VCaP (cell line): ENCODE measurements at regions not wholly inside any gene's neighbourhood (a gene's known extent, or its start where the extent isn't known, plus 50 kb on each side); places are given as distances from the start of the nearest gene placed in this dataset.

Source experiments
- H3K27ac ChIP-seq: fragments of 450-650 bp; 2 replicates; pipeline ENCODE4 v1.5.1; 2017
- TF ChIP-seq, protein P1 (sequence below): fragments of 450-650 bp; conservative IDR thresholded peaks from 2 replicates; pipeline ENCODE4 v1.5.1; 2017; ENCODE audit warnings: mild to moderate bottlenecking, moderate library complexity

DNA sequence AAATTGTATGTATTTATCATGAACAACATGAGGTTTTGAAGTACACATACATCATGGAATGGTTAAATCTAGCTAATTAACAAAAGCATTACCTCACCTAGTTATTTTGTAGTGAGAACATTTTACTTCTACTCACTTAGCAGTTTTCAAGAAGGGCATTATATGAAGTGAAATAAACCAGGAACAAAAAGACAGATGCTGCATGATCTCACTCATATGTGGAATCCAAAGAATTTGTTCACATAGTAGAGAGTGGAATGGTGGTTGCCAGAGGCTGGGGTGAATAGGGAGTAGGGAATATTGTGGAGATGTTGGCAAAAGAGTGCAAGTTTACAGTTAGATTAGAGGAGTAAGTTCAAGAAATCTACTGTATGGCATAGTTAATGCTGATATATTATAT is 292.0 kb downstream of the ASXL3 start:
- TF ChIP-seq, protein P1, sequence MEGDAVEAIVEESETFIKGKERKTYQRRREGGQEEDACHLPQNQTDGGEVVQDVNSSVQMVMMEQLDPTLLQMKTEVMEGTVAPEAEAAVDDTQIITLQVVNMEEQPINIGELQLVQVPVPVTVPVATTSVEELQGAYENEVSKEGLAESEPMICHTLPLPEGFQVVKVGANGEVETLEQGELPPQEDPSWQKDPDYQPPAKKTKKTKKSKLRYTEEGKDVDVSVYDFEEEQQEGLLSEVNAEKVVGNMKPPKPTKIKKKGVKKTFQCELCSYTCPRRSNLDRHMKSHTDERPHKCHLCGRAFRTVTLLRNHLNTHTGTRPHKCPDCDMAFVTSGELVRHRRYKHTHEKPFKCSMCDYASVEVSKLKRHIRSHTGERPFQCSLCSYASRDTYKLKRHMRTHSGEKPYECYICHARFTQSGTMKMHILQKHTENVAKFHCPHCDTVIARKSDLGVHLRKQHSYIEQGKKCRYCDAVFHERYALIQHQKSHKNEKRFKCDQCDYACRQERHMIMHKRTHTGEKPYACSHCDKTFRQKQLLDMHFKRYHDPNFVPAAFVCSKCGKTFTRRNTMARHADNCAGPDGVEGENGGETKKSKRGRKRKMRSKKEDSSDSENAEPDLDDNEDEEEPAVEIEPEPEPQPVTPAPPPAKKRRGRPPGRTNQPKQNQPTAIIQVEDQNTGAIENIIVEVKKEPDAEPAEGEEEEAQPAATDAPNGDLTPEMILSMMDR, result no peak
- H3K27ac ChIP-seq, result no peak overlapping the region

DNA sequence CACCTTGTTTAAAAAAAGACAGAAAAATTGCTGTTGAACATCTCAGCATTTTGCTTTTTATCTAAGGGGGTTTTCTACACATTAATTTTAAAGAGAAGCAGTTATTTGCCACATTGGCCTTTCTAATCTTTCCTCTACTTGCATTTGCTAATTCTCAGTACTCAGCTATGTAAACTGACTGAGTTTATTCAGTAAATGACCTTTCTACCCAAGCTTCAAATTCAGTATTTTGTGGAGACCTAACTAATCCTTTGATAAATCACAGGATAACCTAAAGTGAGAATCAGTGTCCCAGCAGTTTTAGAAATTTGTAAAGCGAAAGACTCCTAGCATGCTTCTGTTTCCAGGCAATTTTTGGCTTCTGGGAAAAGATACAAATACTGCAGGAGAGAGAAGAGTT is 288.4 kb downstream of the ASXL3 start:
- TF ChIP-seq, protein P1, result no peak
- no peak overlapping the region for H3K27ac ChIP-seq

DNA sequence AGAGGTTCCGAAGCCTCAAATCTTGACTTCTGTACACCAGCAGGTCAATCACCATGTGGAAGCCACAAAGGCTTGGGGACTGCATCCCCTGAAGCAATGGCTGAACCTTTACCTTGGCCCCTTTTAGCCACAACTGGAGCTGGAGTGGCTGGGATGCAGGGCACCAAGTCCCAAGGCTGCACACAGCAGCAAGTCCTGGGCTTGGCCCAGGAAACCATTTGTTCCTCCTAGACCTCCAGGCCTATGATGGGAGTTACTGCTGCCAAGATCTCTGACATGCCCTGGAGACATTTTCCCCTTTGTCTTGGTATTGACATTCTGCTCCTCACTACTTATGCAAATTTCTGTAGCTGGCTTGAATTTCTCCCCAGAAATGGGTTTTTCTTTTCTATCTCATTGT is 285.9 kb downstream of the ASXL3 start:
- TF ChIP-seq, protein P1, result no peak
- no peak overlapping the region for H3K27ac ChIP-seq

DNA sequence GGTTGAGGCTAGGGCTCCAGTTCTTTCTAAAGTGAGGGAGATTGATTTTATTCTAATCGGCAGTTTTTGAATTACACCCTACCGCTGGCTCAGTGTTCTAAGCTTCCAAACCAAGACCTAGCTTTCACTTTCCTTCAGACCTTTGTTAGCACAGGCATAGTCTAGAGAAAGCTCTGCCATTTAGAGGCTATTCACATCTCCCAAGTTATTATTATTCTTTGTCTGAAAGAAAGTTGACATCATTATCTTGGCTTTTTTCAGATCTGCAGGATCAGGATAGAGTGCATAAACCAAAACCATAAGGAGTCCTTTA is 276.8 kb downstream of the ASXL3 start:
- TF ChIP-seq, protein P1, result no peak
- no peak overlapping the region for H3K27ac ChIP-seq

DNA sequence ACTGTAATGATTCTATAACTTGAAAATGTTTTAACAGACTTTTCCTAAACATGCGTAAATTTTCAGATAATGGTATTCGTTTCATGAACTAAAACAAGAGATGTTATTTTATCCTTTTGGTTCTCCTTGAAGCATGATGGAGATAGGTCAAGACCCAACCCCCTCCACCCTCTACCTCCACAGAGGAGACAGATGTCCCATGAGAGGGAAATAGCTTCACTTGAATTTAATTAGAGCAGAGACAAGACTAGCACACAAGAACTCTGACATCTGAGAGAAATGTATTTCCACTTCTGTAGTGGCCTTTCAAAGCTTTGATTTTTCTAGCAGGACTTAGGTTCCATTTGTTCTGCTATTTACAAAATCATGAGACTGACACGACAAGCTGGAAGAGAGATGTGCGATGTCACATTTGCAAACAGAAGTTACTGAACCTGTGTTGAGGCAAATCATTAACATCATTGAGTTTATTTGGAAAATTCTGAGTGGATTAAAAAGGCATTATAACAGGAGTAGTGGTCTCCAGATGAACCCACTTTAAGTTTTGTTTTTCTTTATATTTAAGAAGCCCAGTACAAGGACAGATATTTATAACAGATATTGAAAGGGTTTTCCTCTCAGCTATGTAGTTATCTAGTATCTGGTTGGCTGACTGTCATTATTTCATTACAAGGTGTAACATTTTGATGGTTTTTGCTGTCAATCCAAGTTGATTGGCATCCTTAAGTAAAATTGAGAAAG is 276.2 kb downstream of the ASXL3 start:
- TF ChIP-seq, protein P1, result no peak
- no peak overlapping the region for H3K27ac ChIP-seq

DNA sequence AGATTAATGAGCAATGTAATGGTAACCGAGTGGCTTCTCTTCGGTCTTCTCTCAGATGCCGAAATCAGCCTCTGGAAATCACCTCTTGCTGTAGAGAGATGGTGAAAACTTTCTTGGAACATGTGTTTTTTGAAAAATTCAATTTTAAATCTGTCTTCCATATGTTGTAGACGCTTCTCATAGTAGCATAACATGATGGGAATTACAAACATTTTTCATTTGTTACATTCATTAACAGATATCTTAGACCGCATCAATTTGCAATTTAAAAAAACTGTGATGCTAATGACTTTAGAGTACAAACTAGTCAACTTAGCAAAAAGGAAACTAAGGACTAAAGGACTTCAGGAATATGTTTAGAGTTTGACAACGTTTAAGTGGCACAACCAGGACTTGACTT is 275.2 kb downstream of the ASXL3 start:
- TF ChIP-seq, protein P1, result no peak
- H3K27ac ChIP-seq, result no peak overlapping the region

DNA sequence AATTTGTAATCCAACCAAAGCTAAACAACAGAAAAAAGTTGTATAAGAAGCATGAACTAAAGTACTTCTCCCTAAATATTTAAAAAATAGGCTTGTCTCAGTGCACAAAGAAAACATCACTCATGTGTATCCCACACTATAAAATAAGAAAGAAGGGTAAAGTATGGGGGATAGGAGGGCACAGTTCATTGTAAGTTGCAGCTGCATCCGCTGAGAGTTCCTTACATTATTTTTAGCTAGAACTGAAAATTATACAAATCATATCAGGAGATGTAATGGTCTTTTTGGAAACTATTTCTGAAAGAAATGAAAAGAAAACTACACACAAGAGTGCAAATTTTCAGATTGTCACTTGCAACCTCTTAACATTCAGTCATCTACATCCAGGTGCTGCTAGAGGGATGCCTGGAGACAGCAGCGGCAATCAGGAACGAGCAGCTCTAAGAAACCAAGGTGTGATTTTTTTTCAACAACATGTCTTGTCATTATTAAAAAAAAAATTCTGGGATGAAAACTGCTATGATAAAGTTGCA is 273.6 kb downstream of the ASXL3 start:
- no peak overlapping the region for H3K27ac ChIP-seq
- TF ChIP-seq, protein P1, result no peak
